ENCODE measurements at regions not wholly inside any gene's neighbourhood (a gene's known extent, or its start where the extent isn't known, plus 50 kb on each side); places are given as distances from the start of the nearest gene placed in this dataset.

GRCh38 chr4:45897946-45898585 lies 225.8 kb downstream of the GABRG1 start:
- TF ChIP-seq CTCF (IDR thresholded peaks at IDR 0.05; ENCODE audit: low read depth, low read length): no peak
- no peak overlapping the region for H3K4me3 ChIP-seq (ENCODE audit: low read depth, low read length)
- DNase-seq (ENCODE audit: low read depth, low spot score): no peak
- in situ Hi-C loops (cut with HindIII; ENCODE audit: low sequenced_read_pairs): no loop called here

GRCh38 chr4:45883421-45883820 lies 240.4 kb downstream of the GABRG1 start:
- no peak for TF ChIP-seq CTCF (IDR thresholded peaks at IDR 0.05; ENCODE audit: low read depth, low read length)
- no peak for DNase-seq (ENCODE audit: low read depth, low spot score)
- in situ Hi-C loops (cut with HindIII; ENCODE audit: low sequenced_read_pairs): no loop called here
- H3K4me3 ChIP-seq (ENCODE audit: low read depth, low read length): no peak overlapping the region

- TF ChIP-seq CTCF (IDR thresholded peaks at IDR 0.05; ENCODE audit: low read depth, low read length): no peak
- in situ Hi-C loops (cut with HindIII; ENCODE audit: low sequenced_read_pairs): no loop called here
- no peak overlapping the region for H3K4me3 ChIP-seq (ENCODE audit: low read depth, low read length)
- DNase-seq (ENCODE audit: low read depth, low spot score): no peak
These were observed 247.5 kb downstream of the GABRG1 start for GRCh38 chr4:45876235-45876890.

GRCh38 chr4:45869184-45869583 lies 254.7 kb downstream of the GABRG1 start:
- in situ Hi-C loops (cut with HindIII; ENCODE audit: low sequenced_read_pairs): no loop called here
- no peak for TF ChIP-seq CTCF (IDR thresholded peaks at IDR 0.05; ENCODE audit: low read depth, low read length)
- H3K4me3 ChIP-seq (ENCODE audit: low read depth, low read length): no peak overlapping the region
- DNase-seq (ENCODE audit: low read depth, low spot score): no peak

- DNase-seq (ENCODE audit: low read depth, low spot score): no peak
- TF ChIP-seq CTCF (IDR thresholded peaks at IDR 0.05; ENCODE audit: low read depth, low read length): no peak
- H3K4me3 ChIP-seq (ENCODE audit: low read depth, low read length): no peak overlapping the region
- in situ Hi-C loops (cut with HindIII; ENCODE audit: low sequenced_read_pairs): no loop called here
These were observed 258.1 kb downstream of the GABRG1 start for GRCh38 chr4:45865781-45866180.

- TF ChIP-seq CTCF (IDR thresholded peaks at IDR 0.05; ENCODE audit: low read depth, low read length): no peak
- DNase-seq (ENCODE audit: low read depth, low spot score): no peak
- H3K4me3 ChIP-seq (ENCODE audit: low read depth, low read length): no peak overlapping the region
- in situ Hi-C loops (cut with HindIII; ENCODE audit: low sequenced_read_pairs): no loop called here
These were observed 268.0 kb downstream of the GABRG1 start for GRCh38 chr4:45855857-45856256.
